Colon (tissue), 2 donors: ENCODE measurements at regions not wholly inside any gene's neighbourhood (a gene's known extent, or its start where the extent isn't known, plus 50 kb on each side); places are given as distances from the start of the nearest gene placed in this dataset.

ENCODE experiments used
- FAIRE-seq: peaks from 2 replicates; lab custom pipeline; 2012; peaks lifted over from hg19 to GRCh38; lab: Jason Lieb, UNC
- donor health status: control.
- donor health status: control.

DNA sequence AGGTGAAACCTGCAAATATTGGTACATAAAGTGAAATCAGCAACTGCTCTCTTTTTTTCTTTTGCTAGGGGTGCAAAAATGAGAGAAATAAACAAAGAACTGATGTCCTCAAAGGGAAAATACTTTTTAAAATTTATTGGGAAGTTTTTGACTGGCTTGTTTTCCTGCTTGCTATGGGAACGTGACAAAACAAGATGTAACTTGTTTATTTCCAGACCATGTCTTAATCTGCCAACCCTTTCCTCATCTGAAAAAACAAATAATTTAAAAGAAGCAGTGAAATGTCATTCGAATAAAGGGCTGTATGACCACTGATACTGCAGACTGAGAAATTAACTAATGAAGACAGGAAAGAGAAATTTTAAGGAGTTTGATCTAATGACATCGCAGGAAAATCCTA, 221.9 kb downstream of the CBLN4 start:
- no peak for FAIRE-seq

DNA sequence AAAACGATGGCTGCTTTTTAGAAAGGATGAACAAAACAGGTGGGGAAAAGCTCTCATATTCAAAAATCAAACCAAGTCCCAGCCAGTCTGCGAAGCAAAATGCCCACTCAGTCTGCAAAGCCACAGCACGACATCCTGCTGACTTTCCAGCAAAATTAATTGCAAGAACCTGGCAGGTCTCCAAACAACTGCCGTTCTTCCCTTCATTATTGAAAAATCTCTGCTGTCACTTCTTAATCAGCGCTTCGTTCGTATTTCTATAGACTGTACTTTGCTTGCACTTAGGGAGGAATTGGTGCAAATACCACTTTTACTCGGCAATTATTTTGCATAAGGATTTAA, 222.4 kb downstream of the CBLN4 start:
- no peak for FAIRE-seq

DNA sequence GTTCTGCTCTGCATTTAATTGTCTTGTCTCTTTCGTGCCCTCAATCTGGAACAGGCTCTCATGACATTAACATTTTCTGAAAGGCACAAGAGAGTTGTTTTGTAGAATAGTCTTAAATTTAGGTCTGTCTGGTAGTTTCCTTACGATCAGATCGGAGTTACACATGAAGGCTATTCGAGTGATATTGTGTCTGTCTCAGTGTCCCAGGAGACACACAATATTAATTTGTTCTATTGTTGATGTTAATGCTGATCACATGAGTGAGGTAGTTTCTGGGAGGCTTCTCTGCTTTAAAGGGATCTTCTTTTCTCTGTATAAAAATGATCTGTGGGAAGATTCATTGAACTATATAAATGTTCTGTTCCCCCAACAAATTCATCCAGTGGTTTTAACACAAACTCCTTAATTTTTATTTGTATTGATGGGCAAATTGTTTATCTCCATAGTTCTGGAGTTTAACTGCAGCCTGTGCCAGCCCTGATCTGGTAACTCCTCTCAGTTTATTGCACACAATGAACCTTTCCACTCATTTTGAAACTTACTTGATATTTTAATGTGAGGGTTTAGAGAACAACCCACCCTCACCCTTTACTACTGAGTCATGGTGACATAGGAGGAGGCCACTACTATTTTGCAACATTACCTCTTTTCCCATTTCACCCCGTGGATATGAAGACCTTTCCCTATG, 223.0 kb downstream of the CBLN4 start:
- no peak for FAIRE-seq

DNA sequence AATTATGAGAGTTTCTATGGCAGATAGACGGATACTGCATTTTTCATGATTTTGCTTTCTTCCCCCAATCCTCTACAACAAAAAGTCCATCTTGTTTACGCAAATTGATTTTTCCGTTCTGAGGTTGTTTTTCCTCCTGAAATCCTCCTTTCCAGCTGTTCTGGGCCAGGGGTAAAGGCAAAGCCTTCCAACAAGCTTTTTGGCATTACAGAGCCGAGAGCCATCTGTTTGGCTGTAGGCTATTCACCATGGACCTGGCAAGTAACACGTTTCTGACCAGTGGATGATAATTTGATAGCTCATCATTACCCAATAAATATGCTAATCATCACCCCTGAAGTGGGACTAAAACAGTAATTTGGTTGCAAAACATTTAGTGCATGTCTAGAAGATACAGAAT, 226.5 kb downstream of the CBLN4 start:
- FAIRE-seq = no peak

DNA sequence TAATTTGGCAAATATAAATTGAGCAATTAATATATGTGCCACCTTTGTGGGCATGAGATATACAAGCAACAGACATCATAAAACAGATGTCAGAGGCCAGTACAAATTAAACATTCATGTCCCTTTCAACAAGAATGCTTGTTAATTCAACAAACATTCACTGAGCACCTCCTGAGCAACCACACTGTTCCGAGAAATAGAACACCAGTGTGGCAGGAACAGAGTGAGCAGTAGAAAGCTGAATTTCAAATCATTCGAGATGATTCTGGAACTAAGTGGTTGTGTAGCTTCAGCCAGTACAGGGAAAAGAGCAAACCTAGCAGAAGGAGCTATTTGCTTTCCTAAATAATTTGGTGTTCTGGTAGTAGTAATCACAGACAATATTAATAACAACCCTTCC, 227.7 kb downstream of the CBLN4 start:
- FAIRE-seq = no peak

DNA sequence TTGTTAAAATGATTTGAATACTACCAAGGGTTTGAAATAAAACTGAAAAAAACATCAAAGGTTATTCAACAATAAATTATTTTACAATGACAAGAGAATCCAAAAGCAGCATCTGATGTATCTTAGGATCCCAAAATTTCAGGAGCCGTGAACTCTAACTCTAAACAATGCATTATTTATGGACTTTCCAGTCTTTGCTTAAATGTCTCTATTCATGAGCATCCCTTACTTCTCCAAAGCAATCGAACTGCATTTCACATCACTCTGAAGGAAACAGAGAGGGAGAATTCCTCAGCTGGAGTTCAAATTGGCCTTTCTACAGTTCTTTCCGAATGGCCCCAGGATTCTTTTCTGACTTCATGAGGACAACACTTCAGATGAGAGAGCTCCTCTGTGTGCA, 229.1 kb downstream of the CBLN4 start:
- no peak for FAIRE-seq

DNA sequence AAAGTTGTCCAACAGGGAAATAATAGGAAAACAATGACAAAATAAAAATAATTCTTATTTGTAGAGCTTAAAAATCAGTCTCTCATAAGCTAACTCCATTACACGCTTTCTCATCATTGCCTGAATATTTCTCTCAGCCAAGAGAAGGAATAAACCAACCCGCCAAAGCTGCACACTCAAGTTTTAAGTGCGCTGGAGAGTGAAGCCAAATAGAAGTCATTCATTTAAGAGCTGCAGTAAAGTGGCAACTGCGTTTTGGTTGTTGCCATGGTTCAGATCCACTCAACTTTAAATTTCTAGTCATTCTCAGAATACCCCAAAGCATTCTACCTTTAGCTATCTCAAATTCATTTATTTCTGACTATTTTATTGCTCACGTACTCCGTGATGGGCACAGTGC, 230.7 kb downstream of the CBLN4 start:
- FAIRE-seq = no peak

DNA sequence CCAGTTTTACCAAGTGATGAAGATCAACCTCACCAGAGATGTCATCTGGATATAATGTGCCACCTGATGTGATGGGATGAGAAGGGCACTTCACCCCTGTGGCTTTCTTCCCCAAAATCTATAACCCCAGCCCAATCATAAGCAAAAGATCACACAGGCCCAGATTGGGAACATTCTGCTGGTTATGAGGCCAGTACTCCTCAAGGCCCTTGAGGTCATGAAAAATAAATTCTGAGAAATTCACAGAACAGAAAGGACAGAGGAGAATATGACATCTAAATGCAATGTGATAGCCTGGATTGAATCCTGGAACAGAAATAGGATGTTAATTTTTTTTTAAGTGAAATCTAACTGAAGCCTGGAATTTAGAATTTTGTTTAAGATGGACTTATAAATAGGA, 243.5 kb downstream of the CBLN4 start:
- FAIRE-seq = no peak

DNA sequence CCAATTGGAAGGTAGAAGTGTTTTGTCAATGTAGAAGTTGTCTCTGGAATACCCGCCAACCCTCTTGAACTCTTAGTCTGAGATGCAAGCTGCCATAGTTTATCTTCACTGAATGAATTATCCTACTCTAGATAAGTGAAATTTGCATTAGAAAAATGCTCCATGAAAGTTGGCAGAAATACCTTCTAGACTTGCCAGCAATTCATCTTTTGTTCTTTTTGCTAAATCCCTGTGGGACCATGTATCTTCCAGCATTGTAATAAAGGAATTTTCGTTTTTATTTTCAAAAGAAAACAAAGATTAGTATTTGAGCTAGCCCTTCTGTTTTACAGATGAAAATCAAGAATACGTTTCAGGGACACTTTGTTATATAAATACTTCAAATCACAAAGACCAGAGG, 244.2 kb downstream of the CBLN4 start:
- FAIRE-seq = no peak

DNA sequence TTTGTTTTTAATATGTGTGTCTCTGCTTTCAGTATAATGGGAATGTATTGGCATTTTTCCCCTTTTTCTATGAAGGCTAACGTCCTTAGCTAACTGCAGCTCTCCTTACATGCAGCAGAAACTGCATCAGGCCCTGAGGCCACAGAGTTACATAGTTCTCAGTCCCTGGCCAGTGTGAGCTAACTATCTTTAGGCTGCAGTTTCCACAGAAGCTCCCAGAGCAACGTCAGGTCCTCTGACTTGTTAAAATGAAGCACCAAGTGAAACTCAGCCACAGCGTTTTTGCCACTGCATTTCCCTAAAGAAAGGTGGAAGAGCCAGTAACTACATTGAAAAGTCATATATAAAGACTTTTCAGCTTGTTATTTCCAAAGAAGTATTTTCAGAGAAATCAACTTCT, 244.7 kb downstream of the CBLN4 start:
- FAIRE-seq = no peak

DNA sequence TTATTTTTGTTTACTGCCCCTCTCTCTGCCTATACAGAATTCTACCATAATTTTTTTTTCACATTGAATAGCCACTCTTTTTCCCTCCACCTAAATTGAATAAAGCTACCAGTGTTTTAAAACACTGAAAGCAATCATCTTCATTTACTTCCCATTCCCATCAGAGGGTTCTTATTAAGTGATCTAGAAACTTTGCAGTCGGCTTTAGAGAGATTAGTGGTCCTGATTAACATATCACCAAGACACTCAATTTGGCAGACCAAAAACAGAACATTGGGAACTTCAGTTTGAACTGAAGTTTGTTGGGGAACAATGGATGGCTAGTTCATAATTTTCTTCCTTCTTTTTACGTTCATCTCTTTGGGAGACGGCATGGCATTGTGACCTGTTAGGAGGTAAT, 249.5 kb downstream of the CBLN4 start:
- FAIRE-seq = no peak

DNA sequence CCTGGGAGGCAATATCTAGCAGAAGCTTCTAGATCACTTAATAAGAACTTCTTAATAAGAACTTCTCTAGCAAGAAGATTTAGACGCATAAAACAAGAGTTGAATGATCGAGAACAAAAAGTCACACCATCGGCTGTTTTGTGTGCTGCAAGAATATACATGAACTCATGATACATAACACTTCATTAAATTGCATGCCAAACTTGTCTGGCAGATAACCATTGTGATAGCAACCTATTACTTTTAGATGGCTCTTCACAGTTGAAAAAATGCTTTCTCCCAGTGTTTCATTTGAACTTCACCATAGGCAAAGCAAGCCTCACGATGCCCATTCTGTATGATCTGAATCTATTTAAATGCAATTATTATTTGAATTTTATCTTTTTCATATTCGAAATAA, 249.9 kb downstream of the CBLN4 start:
- no peak for FAIRE-seq

DNA sequence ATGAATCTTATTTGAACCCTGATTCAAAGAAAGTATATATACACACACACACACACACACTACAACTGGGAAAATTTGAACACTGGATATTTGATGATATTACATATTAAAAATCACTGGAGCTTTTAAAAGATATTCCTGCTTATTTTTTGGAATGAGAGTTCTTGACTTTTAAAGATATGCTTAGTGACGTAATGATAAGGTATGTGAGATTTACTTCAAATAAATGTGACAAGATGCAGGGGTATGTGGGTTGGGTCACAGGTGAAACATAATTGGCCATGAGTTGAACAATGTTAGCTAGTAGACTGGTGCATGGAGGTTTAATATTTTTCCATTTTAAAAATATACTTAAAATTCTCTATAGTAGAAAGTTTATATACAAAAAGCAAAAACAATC, 258.6 kb downstream of the CBLN4 start:
- no peak for FAIRE-seq

DNA sequence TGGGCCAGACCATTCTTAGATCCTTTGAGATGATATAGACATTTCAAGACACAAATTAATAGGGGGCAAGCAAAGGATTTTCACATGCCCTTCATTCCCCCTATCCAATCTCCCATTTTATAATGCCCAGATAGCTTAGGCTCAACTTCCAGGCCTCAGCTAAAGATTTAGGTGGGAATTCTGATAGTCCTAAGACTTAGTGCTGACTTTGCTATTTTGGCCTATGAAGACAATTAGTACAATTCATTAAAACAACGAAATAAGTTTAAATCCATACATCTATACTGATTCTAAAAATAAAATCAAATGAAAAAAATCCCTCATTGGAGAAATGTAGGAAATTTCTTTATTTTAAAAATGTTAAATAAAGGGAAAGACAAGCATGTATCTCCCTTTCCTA, 259.5 kb downstream of the CBLN4 start:
- FAIRE-seq = no peak

DNA sequence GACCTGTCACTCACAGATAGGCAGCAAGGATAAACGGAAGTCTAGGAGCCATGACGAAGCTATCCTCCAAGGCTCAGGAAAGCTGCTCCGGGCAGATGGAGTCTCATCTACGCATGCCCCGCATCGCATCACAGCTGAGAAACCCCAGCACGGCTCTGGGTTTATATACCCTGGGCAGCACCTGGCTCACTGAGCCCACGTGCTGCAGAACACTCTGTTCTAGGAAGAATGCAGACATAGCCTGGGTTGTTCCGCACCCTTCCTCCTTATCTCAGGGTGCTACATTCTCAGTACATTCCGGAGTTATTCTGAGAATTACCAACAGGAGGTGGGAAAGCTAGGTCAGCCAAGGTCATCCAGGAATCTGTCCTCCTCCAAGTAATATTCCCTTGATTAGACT, 260.4 kb downstream of the CBLN4 start:
- no peak for FAIRE-seq

DNA sequence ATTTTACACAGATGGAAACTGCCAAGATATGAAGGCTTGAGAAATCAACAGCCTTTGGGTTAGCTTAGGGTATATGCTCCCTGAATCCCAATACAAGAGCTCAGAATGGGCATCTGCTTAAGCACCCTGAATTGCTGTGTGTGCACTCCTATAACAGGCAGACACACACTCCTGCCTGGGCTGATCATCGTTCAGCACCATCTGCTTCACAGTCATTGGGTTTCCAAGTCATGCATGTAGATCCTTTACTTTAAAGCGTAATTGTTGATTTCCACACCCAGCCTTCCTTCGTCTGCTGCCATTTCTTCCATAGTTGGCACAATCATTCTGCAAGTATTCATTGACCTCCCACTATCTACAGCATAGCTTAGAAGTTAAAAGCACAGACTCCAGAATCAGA, 263.5 kb downstream of the CBLN4 start:
- FAIRE-seq = no peak

DNA sequence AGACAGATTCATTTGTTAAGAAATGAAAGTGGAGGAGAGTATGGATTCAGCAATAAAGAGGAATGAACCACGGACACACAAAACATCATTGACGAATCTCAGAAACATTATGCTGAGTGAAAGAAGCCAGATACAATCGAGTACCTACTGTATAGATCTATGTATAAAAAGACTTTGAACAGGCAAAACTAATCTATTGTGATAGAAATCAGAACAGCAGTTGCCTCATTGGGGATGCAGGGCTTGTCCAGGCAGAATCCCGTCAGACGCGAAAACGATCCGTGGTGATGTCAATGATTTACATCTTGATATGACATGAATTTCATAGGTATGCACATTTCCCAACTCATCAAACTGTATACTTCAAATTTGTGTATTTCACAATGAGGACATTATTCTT, 265.2 kb downstream of the CBLN4 start:
- no peak for FAIRE-seq

DNA sequence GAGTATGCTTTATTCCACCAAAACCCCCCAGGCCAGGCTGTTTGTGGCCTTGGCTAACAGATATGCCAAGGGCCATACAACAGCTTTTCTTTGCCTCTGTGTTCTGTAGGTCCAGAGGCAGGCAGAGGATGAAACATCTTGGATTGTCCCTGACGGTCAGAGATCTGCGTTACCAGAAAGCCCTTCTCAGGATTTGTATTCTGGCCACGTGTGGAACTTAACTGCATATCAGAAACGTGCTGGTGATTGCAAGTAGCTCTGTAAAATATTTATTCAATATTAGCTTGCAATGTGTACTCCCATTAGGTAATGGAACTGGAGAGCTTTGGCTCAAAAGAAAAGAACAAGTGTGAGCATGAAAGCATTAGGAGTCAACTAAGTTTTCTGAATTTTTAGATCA, 275.0 kb downstream of the CBLN4 start:
- no peak for FAIRE-seq

DNA sequence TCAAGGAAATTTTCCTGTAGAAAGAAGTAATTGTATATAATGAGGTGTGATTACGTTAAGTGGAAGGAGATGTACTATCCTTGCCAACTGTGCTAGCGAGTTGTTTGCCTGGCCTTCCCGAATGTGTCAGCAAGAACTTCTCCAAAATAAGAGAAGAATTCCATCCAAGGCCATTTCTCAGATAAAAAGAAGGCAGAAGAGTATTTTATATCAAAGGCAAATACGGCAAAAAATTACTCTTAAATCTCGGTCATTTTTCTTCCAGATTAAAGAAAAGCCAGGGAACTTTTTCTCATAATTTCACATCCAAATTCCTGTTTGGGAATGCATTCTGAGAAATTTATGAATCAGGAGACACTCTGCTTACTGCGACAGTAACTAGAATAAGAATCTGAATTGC, 290.6 kb downstream of the CBLN4 start:
- FAIRE-seq = no peak

DNA sequence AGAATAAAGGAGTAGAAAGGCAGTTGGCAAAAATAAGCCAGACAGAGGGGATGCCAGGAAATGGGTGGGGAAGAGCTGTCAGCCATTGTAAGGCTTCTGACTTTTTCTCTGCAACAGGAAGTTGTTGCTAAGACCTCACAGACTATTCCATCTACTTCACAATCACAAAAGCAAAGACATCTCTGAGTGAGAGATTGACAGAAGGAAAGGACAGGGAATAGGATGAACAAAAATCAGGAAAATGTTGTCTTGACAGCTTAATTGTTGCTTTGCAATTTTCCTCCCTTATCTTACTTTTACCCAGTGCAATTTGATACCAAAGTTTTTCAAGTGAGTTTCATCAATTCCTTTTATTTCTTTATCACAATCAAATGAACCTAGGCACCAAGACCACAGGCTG, 291.2 kb downstream of the CBLN4 start:
- FAIRE-seq = no peak

DNA sequence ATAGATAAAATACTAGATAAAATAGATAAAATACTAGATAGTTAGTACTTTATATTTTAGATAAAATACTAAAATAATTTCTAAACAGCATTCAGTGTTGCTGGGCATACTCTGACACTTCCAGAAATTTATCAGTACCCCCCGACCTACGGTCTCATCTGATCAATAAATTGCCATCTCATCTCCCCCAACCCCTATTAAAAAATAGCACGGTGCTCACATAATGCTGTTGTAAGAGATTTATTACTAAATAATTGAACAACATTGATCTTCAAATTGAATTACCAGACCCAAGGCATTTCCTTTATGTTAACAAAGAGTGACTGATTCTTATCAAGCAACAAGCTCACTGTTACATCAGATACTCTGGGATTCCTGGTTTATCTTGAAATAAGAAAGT, 300.9 kb downstream of the CBLN4 start:
- FAIRE-seq = no peak

DNA sequence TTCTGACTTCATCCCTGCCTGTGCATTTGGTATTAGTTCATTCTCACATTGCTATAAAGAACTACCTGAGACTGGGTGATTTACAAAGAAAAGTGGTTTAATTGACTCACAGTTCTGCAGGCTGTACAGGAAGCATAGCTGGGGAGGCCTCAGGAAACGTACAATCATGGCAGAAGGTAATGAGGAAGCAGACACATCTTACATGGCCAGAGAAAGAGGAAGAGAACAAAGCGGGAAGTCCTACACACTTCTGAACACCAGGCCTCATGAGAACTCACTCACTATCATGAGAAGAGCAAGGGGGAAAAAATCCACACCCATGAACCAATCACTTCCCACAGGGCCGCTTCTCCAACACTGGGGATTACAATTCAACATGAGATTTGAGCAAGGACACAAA, 303.9 kb downstream of the CBLN4 start:
- no peak for FAIRE-seq

DNA sequence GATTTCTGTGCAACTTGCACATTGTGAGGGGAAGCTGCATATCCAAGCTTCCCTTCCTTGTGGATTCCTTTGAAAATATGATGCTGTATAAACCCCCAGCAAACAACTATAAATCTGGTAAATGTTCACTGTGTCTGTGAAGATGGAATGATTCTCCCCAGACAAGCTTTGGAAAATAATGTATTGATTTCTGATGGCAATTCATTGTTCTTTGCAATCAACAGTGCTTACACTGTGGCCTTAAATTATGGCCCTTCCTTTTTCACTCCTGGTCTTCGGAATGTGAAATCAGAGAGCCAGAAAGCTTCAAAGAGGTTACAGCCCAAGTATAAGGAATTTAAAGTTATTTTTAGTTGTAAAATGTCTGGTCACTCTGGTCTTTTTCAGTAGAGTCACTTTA, 308.8 kb downstream of the CBLN4 start:
- FAIRE-seq = no peak

DNA sequence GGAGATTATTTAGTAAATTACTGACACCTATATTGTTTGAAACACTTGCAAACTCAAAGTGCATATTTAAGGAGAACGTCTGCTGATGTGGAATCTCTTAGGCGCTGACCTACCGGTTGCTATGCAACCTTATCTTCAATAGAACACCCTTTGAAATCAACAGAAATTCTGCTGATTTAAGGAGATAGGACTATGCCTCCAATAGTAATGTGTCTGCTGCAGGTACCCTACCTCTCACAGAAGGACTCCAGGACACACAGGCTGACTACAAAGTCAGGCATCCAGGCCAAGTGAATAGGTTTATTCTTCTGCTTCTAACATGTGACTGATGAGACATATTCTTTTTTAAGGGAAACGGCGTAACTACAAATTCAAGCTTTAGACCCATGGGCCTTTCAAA, 311.7 kb downstream of the CBLN4 start:
- FAIRE-seq = no peak

DNA sequence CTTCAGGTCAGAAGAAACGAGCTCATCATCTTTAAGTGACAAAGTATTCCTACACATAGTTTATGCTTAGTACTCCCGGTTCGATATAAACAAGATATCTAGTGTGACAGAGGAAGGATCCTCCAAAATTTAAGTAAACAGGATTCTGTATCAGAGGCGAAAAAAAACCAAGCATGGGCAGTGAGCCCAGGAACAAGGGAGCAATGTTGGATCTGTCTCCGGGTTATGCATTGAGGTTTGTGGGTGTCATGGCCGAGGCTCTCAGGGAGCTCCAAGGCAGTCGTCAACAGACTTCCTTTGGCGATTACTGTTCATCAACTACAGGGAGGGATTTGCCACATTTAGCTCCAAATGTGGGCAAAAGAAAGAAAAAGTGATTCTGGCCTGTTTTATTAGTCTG, 319.5 kb downstream of the CBLN4 start:
- no peak for FAIRE-seq
